Fibroblast of the aortic adventitia (primary cell): ENCODE measurements at regions not wholly inside any gene's neighbourhood (a gene's known extent, or its start where the extent isn't known, plus 50 kb on each side); places are given as distances from the start of the nearest gene placed in this dataset.
A peak's percentile ranks its signal among the peaks of the same experiment; 100 is the strongest.
"Not testable (repeated sequence)": the region's sequence is repeated elsewhere in the genome, so short reads cannot be mapped to it uniquely, and the experiment has no call there.

Experiments used
- DNase-seq: peaks from one replicate; pipeline ENCODE4 v3.0.0-alpha.2; 2010; ENCODE audit warnings: low read depth
- H3K4me3 ChIP-seq: 2 replicates; pipeline ENCODE4 v1.5.1; 2011; ENCODE audit warnings: low read depth, mild to moderate bottlenecking, control low read depth, low read length, moderate library complexity
- CTCF ChIP-seq: IDR thresholded peaks from 2 replicates; pipeline ENCODE4 v1.5.1; 2011; ENCODE audit warnings: mild to moderate bottlenecking, low read length, control low read depth, inconsistent platforms; ENCODE audit not compliant: insufficient read depth

GRCh38 chr1:234833118-234833517 is 223.1 kb upstream of the IRF2BP2 start:
- H3K4me3 ChIP-seq = no peak overlapping the region
- no peak for TF ChIP-seq CTCF
- DNase-seq = no peak

GRCh38 chr1:234827656-234828055 is 217.7 kb upstream of the IRF2BP2 start:
- no peak for DNase-seq
- H3K4me3 ChIP-seq = no peak overlapping the region
- no peak for TF ChIP-seq CTCF

- no peak overlapping the region for H3K4me3 ChIP-seq
- TF ChIP-seq CTCF = no peak
- DNase-seq = peak; percentile 9
Observed at GRCh38 chr1:234827181-234827580, 217.2 kb upstream of the IRF2BP2 start.

GRCh38 chr1:234826352-234826751 is 216.4 kb upstream of the IRF2BP2 start:
- DNase-seq = no peak

GRCh38 chr1:234825498-234826165 is 215.7 kb upstream of the IRF2BP2 start:
- DNase-seq = no peak
- TF ChIP-seq CTCF = no peak
- no peak overlapping the region for H3K4me3 ChIP-seq

More at GRCh38 chr1:234826352-234826751, 216.4 kb upstream of the IRF2BP2 start:
- no peak for TF ChIP-seq CTCF
- no peak overlapping the region for H3K4me3 ChIP-seq

- H3K4me3 ChIP-seq, DNase-seq: not testable (repeated sequence)
Observed at GRCh38 chr1:234824836-234825235, 214.9 kb upstream of the IRF2BP2 start.

GRCh38 chr1:234823191-234824176 is 213.5 kb upstream of the IRF2BP2 start:
- TF ChIP-seq CTCF = no peak

More at GRCh38 chr1:234823191-234824176, 213.5 kb upstream of the IRF2BP2 start:
- H3K4me3 ChIP-seq = no peak overlapping the region
- no peak for DNase-seq
